SK-N-MC (cell line): ENCODE measurements at regions not wholly inside any gene's neighbourhood (a gene's known extent, or its start where the extent isn't known, plus 50 kb on each side); places are given as distances from the start of the nearest gene placed in this dataset.
"Not testable (repeated sequence)": the region's sequence is repeated elsewhere in the genome, so short reads cannot be mapped to it uniquely, and the experiment has no call there.

ENCODE experiments used
- EZH2 ChIP-seq: fragments of 200-600 bp; sonication (generic); IDR thresholded peaks from one replicate; pipeline ENCODE4 v1.6.1; 2017; ENCODE audit warnings: antibody characterized with exemption
- FOXP2 ChIP-seq: optimal IDR thresholded peaks from 2 replicates; pipeline ENCODE3; 2011; ENCODE audit warnings: mild to moderate bottlenecking, moderate library complexity; ENCODE audit not compliant: insufficient read depth; ENCODE audit errors: extremely low read length, control extremely low read depth
- POLR2AphosphoS5 ChIP-seq: IDR thresholded peaks from 2 replicates; pipeline ENCODE4 v1.6.1; 2012; ENCODE audit warnings: mild to moderate bottlenecking, low read depth, low read length, borderline replicate concordance

DNA sequence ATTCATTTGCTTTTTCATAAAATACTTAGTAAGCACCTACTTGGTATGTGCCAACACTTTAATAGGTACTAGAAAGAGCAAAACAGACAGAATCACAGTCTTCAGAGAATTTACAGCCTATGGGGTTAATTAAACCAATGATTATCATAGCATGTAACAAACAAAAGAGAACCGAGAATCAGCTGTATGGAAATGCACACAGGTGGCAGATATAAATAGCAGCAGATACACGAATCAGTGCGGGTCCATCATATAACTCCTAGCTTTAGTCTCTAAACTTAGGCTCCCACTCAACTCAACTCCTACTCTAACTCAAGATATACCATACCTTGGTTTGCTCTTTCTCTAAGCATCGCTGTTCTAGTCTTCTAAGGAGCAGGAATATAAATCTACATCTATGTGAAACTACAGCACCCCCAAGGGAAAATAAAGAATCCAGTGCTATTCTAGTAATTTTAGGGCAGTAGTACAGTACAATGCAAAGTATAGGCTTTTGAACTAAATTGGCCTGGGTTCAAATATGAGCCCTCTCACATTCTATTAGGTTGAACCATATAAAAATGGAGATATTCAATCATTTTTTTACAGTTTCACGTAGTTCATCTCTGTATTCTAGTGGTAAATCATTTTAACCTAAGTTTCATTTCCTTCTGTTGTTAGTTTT lies 108.5 kb upstream of the NBPF9 start:
- not testable (repeated sequence) for TF ChIP-seq EZH2, POLR2AphosphoS5, FOXP2
